Nephron progenitor cell (in vitro differentiated cells): ENCODE measurements at regions not wholly inside any gene's neighbourhood (a gene's known extent, or its start where the extent isn't known, plus 50 kb on each side); places are given as distances from the start of the nearest gene placed in this dataset.

ENCODE experiments used
- DNase-seq: peaks from one replicate; pipeline ENCODE4 v3.0.0; 2021
- H3K27ac Mint-ChIP-seq: 2 replicates; pipeline ENCODE4 v1.8.0; 2021; ENCODE audit warnings: mild to moderate bottlenecking, moderate library complexity, mixed read lengths
- H3K27me3 Mint-ChIP-seq: 2 replicates; pipeline ENCODE4 v1.8.0; 2021; ENCODE audit warnings: mild to moderate bottlenecking, low read depth, mixed read lengths; ENCODE audit not compliant: poor library complexity
- H3K36me3 Mint-ChIP-seq: 2 replicates; pipeline ENCODE4 v1.8.0; 2021; ENCODE audit warnings: low read depth, mixed read lengths
- H3K4me1 Mint-ChIP-seq: 2 replicates; pipeline ENCODE4 v1.8.0; 2021; ENCODE audit warnings: mixed read lengths
- H3K4me3 Mint-ChIP-seq: 2 replicates; pipeline ENCODE4 v1.8.0; 2021; ENCODE audit warnings: mild to moderate bottlenecking, moderate library complexity, mixed read lengths
- H3K9me3 Mint-ChIP-seq: 2 replicates; pipeline ENCODE4 v1.8.0; 2021; ENCODE audit warnings: mild to moderate bottlenecking, moderate library complexity, mixed read lengths
- TF ChIP-seq, protein P1 (sequence below): fragments of 200-600 bp; sonication (generic); IDR thresholded peaks from 2 replicates; pipeline ENCODE4 v1.5.0; 2021; ENCODE audit warnings: antibody characterized with exemption

DNA sequence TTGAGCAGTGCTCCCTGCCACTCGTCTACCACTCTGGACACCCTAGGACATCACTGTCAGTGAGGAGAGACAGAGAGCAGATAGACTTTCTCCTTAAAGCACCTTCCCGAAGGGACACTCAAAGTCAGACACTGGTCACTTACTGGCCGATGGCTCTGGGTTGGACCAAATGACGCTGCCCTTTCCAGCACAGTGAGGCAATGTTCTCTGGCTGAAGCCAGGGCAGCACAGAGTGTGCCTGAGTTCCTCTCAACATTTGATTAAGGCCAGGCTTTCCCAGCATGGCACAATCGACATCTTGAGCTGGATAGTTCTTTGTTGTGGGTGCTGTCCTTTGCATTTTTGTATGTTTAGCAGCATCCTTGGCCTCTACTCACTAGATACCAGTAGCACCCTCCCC is 206.2 kb downstream of the CSNK2A3 start:
- Mint-ChIP-seq H3K4me3 (no peak overlapping the region), H3K27ac (no peak overlapping the region), H3K4me1 (peaks cover 12% of the 10 kb centered on the region), H3K9me3 (no peaks in the 10 kb centered on the region), H3K36me3 (no peaks in the 10 kb centered on the region), H3K27me3 (peaks cover 11% of the 10 kb centered on the region)
- TF ChIP-seq, protein P1, sequence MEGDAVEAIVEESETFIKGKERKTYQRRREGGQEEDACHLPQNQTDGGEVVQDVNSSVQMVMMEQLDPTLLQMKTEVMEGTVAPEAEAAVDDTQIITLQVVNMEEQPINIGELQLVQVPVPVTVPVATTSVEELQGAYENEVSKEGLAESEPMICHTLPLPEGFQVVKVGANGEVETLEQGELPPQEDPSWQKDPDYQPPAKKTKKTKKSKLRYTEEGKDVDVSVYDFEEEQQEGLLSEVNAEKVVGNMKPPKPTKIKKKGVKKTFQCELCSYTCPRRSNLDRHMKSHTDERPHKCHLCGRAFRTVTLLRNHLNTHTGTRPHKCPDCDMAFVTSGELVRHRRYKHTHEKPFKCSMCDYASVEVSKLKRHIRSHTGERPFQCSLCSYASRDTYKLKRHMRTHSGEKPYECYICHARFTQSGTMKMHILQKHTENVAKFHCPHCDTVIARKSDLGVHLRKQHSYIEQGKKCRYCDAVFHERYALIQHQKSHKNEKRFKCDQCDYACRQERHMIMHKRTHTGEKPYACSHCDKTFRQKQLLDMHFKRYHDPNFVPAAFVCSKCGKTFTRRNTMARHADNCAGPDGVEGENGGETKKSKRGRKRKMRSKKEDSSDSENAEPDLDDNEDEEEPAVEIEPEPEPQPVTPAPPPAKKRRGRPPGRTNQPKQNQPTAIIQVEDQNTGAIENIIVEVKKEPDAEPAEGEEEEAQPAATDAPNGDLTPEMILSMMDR = no peak
- DNase-seq = no peak

- Mint-ChIP-seq H3K27me3 (no peaks in the 10 kb centered on the region), H3K36me3 (no peaks in the 10 kb centered on the region), H3K4me1 (peaks cover 22% of the 10 kb centered on the region), H3K9me3 (no peaks in the 10 kb centered on the region), H3K27ac (no peak overlapping the region), H3K4me3 (no peak overlapping the region)
- DNase-seq = no peak
- TF ChIP-seq, protein P1 = no peak
These were observed 209.2 kb downstream of the CSNK2A3 start for GRCh38 chr11:11143849-11144248.

GRCh38 chr11:11142430-11142829 is 210.6 kb downstream of the CSNK2A3 start:
- no peak overlapping the region for H3K4me3 Mint-ChIP-seq
- no peaks in the 10 kb centered on the region for H3K27me3 Mint-ChIP-seq
- H3K9me3 Mint-ChIP-seq = no peaks in the 10 kb centered on the region
- H3K36me3 Mint-ChIP-seq = no peaks in the 10 kb centered on the region
- H3K27ac Mint-ChIP-seq = no peak overlapping the region
- H3K4me1 Mint-ChIP-seq = peaks cover 15% of the 10 kb centered on the region
- TF ChIP-seq, protein P1 = no peak
- no peak for DNase-seq

GRCh38 chr11:11141065-11141464 is 212.0 kb downstream of the CSNK2A3 start:
- H3K36me3 Mint-ChIP-seq = no peaks in the 10 kb centered on the region
- H3K4me3 Mint-ChIP-seq = no peak overlapping the region
- no peaks in the 10 kb centered on the region for H3K27me3 Mint-ChIP-seq
- DNase-seq = no peak
- H3K4me1 Mint-ChIP-seq = peaks cover 15% of the 10 kb centered on the region
- no peaks in the 10 kb centered on the region for H3K9me3 Mint-ChIP-seq
- TF ChIP-seq, protein P1 = no peak
- no peak overlapping the region for H3K27ac Mint-ChIP-seq

- no peak overlapping the region for H3K4me3 Mint-ChIP-seq
- H3K27me3 Mint-ChIP-seq = no peaks in the 10 kb centered on the region
- no peaks in the 10 kb centered on the region for H3K9me3 Mint-ChIP-seq
- H3K4me1 Mint-ChIP-seq = peaks cover 15% of the 10 kb centered on the region
- no peak overlapping the region for H3K27ac Mint-ChIP-seq
- no peak for DNase-seq
- TF ChIP-seq, protein P1 = no peak
- H3K36me3 Mint-ChIP-seq = no peaks in the 10 kb centered on the region
These were observed 212.5 kb downstream of the CSNK2A3 start for GRCh38 chr11:11140510-11140909.

- no peak overlapping the region for H3K27ac Mint-ChIP-seq
- peaks cover 4% of the 10 kb centered on the region for H3K27me3 Mint-ChIP-seq
- H3K4me1 Mint-ChIP-seq = peaks cover 15% of the 10 kb centered on the region
- no peak overlapping the region for H3K4me3 Mint-ChIP-seq
- no peaks in the 10 kb centered on the region for H3K9me3 Mint-ChIP-seq
- TF ChIP-seq, protein P1 = no peak
- no peaks in the 10 kb centered on the region for H3K36me3 Mint-ChIP-seq
- DNase-seq = no peak
These were observed 215.7 kb downstream of the CSNK2A3 start for GRCh38 chr11:11137339-11137738.
